Omental fat pad (tissue), 3 donors: ENCODE measurements at regions not wholly inside any gene's neighbourhood (a gene's known extent, or its start where the extent isn't known, plus 50 kb on each side); places are given as distances from the start of the nearest gene placed in this dataset.
"Not testable (repeated sequence)": the region's sequence is repeated elsewhere in the genome, so short reads cannot be mapped to it uniquely, and the experiment has no call there.

Experiments
- ATAC-seq: fragments of 150-250 bp; one replicate; pipeline ENCODE4 v1.9.1; 2016; ENCODE audit warnings: mild to moderate bottlenecking, moderate library complexity; ENCODE audit not compliant: low FRiP score
- DNase-seq: peaks from one replicate; pipeline ENCODE4 v3.0.0-alpha.2; 2019; ENCODE audit warnings: low spot score
- TF ChIP-seq, protein P1 (sequence below), 3 donors: fragments of 450-650 bp; IDR thresholded peaks; one replicate each; pipeline ENCODE4 v1.5.1; 2016 to 2017; ENCODE audit warnings: antibody characterized with exemption in 3 of 3, mild to moderate bottlenecking in 3 of 3, moderate library complexity in 2 of 3

DNA sequence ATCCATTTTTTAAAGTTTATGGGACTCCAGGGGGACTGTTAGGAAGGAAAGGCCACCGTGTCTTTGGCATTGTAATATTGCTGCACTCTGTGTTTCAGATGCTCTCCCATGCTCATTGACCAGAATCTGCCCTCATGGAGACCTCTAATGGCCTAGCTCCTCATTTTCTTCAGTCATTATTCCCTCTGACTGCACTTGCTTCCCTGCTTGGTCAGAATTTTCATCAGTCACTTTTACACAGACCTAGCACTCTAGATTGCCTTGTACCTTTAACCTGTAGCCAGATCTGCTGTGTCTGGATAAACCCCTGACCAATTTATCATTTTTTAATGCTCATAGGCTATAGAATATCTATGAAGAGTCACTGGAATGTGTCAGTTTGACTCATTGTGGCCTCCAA is 155.5 kb upstream of the NUDT12 start:
- ATAC-seq (no peak), DNase-seq (no peak)
- TF ChIP-seq, protein P1, sequence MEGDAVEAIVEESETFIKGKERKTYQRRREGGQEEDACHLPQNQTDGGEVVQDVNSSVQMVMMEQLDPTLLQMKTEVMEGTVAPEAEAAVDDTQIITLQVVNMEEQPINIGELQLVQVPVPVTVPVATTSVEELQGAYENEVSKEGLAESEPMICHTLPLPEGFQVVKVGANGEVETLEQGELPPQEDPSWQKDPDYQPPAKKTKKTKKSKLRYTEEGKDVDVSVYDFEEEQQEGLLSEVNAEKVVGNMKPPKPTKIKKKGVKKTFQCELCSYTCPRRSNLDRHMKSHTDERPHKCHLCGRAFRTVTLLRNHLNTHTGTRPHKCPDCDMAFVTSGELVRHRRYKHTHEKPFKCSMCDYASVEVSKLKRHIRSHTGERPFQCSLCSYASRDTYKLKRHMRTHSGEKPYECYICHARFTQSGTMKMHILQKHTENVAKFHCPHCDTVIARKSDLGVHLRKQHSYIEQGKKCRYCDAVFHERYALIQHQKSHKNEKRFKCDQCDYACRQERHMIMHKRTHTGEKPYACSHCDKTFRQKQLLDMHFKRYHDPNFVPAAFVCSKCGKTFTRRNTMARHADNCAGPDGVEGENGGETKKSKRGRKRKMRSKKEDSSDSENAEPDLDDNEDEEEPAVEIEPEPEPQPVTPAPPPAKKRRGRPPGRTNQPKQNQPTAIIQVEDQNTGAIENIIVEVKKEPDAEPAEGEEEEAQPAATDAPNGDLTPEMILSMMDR (IDR thresholded peaks at IDR 0.05), result no peak

DNA sequence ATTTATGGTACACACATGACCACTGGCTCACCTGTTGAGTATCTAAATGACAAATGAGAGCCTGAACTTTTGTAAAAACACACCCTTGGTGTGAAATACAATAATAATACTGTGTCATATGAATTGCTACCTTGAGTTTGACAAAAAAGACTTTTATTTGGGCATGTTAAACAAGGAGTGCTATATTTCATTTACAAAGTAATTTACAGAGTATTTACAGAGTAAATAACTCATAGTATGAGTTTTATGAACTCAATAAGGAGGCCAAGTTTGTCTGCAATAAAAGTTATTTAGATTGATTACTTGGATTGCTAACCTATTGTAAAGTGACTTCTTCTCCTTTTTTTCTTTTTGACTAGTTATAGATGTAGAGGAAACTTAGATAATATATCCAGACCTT is 146.0 kb upstream of the NUDT12 start:
- TF ChIP-seq, protein P1 (IDR thresholded peaks at IDR 0.05), result no peak
- no peak for DNase-seq
- ATAC-seq, result no peak

DNA sequence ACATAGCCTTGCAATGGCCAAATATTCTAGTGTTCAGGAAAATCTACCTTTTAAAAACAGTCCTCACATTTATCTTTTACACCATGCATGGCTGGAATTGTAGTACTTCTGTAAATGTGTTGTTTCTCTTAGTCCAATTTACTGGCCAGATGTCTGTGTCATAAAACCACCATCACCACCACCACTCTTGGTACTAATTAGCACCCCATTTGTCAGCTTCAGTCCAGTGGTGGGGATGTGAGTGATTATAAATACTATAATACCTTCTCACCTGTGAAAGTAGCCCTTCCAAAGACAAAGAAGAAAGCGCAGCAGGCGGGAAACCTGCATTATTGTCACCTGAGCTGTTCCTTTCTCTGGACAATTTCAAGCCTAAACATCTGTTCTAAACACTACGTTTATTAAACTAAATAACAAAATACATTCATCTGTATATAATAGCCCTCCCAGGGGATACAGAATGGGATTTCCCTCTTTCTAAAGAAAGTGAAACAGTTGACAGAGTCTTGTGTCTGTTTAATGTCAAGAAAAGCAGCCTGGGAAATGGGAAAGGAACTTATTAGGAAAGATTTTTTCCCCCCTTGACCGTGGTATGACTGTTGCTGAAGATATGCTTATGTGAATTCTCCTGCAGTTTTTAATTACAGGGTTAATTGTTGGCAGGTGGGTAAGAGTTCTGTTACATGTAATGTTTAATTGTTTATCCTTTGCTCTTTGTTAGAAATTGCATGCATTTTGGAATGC is 144.5 kb upstream of the NUDT12 start:
- TF ChIP-seq, protein P1 (IDR thresholded peaks at IDR 0.05), result no peak
- DNase-seq (no peak), ATAC-seq (no peak)

DNA sequence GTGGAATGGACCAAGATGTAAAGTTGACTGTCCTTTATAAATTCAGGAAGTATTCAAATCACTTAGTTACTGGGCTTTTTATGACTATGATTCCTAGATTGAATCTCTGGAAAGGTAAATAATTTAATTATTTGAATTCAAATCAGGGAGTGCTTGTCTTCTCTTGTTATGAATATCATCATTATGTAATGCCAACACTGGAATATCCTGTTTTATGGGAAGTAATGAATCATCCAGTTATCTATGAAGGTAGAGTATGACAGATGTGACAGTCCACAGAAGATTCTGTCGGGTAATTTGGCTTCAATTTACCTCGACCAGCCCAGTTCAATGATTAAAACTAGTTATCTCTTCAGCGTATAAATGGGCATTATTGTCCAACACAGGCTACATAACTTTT is 141.0 kb upstream of the NUDT12 start:
- ATAC-seq (no peak), DNase-seq (no peak)
- TF ChIP-seq, protein P1 (IDR thresholded peaks at IDR 0.05), result no peak

DNA sequence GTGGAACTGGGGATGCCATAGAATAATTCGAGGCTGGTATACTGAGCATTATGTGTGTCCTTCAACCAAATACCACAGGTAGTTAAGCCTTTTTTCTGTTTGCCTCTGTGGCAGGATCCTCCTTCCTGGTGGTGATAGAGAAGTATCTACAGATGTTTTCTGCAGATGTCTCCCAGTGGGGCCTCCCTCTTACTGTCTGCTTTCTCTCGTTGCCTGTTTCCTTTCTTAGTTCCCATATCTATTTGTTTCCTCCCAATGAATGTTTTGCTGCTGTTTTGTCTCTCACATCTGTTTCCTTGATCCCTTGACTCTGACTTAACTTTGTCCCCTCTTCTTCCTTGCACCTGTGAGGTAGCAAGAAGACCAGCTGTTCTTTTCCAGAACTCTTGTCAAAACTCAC is 130.9 kb upstream of the NUDT12 start:
- DNase-seq (no peak), ATAC-seq (no peak)
- TF ChIP-seq, protein P1 (IDR thresholded peaks at IDR 0.05), result no peak

DNA sequence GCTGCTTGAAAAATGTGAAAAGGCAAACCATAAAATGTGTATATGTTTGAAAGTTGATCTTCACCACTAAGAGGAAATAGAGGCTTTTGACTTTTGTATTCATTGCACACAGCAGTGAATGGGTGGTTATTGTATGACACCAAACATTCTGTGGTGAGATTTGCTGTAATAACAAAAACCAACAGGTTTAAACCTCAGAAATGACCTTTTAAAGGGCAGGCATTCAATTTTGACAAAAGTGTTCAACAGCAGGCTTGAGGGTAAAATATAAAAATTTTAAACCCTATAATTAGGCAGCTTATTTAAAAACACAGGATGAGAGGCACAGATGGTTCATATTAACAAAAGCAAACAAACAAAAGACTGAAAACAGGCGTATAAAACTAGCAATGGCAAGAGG is 128.1 kb upstream of the NUDT12 start:
- no peak for ATAC-seq
- DNase-seq, result no peak
- TF ChIP-seq, protein P1 (IDR thresholded peaks at IDR 0.05), result no peak

DNA sequence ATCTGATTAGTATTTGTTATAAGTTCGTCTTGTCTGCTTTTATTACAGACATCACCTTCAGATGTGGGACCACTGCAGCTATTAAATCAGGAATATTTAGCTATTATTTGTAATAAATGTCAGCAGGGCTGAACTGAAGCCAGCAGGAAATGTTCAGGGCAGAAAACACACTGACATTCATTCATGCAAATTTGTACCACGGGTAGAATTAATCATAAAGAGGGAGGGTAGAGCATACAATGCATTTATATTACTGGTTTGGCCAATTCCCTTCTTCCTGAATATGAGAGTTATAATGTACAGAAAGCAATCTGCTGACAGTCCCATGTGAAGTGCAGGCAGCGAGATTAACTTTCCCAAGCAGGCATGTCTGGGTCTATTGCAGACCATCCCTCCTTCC is 117.3 kb upstream of the NUDT12 start:
- TF ChIP-seq, protein P1 (IDR thresholded peaks at IDR 0.05), result no peak
- no peak for ATAC-seq
- DNase-seq, result no peak

DNA sequence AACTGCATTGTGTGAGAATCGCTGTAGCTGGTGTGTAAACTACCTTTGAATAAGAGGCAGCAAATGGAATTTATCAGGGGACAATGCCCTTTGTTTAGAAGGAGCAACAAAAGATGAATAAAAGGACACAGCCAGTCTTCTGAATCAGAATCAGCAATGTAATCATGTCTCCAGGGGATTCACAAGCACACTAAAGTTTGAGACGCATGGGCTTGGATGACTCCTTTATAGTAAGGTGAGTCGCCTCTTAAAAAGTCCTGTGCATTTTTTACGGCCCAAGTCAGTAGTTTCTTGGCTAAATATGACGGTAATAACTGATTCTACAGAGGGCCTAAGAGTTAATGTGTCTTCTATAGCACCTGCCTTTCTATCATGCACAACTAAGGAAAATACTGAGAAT is 113.6 kb upstream of the NUDT12 start:
- not testable (repeated sequence) for DNase-seq, ATAC-seq
